ENCODE measurements at regions not wholly inside any gene's neighbourhood (a gene's known extent, or its start where the extent isn't known, plus 50 kb on each side); places are given as distances from the start of the nearest gene placed in this dataset.

DNA sequence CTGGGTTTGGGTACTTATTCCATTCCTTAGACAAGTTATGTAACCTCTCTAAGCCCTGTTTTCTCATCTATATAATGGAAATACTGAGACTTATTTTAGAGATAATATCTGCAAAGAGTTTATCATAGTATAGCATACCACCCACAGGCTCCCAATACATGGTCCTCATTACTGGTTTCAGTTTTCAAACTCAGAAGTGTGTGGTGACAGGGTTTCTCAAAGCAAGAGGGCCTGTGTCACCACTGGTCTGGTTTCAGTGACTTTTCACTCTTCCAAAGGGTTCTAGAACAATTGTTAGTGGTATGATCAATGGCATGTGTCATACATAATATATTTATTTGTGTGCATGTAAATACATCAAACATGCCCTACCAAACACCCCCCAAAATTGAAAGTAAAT is 89.2 kb upstream of the BMPER start:
- TF ChIP-seq, protein P1, sequence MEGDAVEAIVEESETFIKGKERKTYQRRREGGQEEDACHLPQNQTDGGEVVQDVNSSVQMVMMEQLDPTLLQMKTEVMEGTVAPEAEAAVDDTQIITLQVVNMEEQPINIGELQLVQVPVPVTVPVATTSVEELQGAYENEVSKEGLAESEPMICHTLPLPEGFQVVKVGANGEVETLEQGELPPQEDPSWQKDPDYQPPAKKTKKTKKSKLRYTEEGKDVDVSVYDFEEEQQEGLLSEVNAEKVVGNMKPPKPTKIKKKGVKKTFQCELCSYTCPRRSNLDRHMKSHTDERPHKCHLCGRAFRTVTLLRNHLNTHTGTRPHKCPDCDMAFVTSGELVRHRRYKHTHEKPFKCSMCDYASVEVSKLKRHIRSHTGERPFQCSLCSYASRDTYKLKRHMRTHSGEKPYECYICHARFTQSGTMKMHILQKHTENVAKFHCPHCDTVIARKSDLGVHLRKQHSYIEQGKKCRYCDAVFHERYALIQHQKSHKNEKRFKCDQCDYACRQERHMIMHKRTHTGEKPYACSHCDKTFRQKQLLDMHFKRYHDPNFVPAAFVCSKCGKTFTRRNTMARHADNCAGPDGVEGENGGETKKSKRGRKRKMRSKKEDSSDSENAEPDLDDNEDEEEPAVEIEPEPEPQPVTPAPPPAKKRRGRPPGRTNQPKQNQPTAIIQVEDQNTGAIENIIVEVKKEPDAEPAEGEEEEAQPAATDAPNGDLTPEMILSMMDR (IDR thresholded peaks at IDR 0.05) = no peak
- TF ChIP-seq POLR2A (IDR thresholded peaks at IDR 0.05) (no peak), POLR2AphosphoS5 (IDR thresholded peaks at IDR 0.05) (no peak)

Measured in suprapubic skin (tissue), 4 donors.